ENCODE measurements at regions not wholly inside any gene's neighbourhood (a gene's known extent, or its start where the extent isn't known, plus 50 kb on each side); places are given as distances from the start of the nearest gene placed in this dataset.

GRCh38 chr2:6010163-6010562 is 318.0 kb downstream of the SOX11 start:
- POLR2A ChIA-PET = no interaction called here
- Histone ChIP-seq H3K9ac (ENCODE audit: low read length) (no peak overlapping the region), H3K4me1 (ENCODE audit: control insufficient read depth in 1 of 2, insufficient read depth in 2 of 2, low read length in 2 of 2) (no peaks in the 10 kb centered on the region), H3K27me3 (ENCODE audit: insufficient read depth, low read length) (no peaks in the 10 kb centered on the region), H3K79me2 (ENCODE audit: insufficient read depth, low read length) (no peaks in the 10 kb centered on the region), H3K4me2 (ENCODE audit: low read length) (no peak overlapping the region), H3K4me3 (replicated peaks in 1 of 2; ENCODE audit: low read depth in 1 of 2, low read length in 2 of 2) (no peak overlapping the region), H3K9me2 (ENCODE audit: insufficient read depth) (no peaks in the 10 kb centered on the region), H3K36me3 (ENCODE audit: control insufficient read depth in 1 of 2, insufficient read depth in 2 of 2, low read length in 2 of 2) (no peaks in the 10 kb centered on the region), H4K20me1 (ENCODE audit: insufficient read depth) (no peaks in the 10 kb centered on the region), H2AFZ (ENCODE audit: low read depth, low read length, poor library complexity, severe bottlenecking) (no peak overlapping the region), H3K27ac (ENCODE audit: low read depth, low read length) (no peak overlapping the region), H3K9me3 (ENCODE audit: control insufficient read depth in 1 of 2, insufficient read depth in 1 of 2, low read depth in 1 of 2, low read length in 2 of 2) (peaks cover 4 to 20% of the 10 kb centered on the region in 2 experiments; a peak in 2 of 4 replicates)
- CTCF ChIA-PET = no interaction called here
- BruUV-seq (replicated peaks) = no TSS peak
- DNase-seq (ENCODE audit: low read depth, low spot score) (no peak), ATAC-seq (no peak)
- intact Hi-C loops (cut with micrococcal nuclease) = no loop called here
- TF ChIP-seq REST (IDR thresholded peaks at IDR 0.05; ENCODE audit: low read depth) (no peak), SP1 (IDR thresholded peaks at IDR 0.05; ENCODE audit: low read depth) (no peak), EZH2phosphoT487 (IDR thresholded peaks at IDR 0.05; ENCODE audit: borderline replicate concordance) (no peak), POLR2AphosphoS5 (IDR thresholded peaks at IDR 0.05; ENCODE audit: low read depth, low read length) (no peak), ELF1 (IDR thresholded peaks at IDR 0.05; ENCODE audit: borderline replicate concordance, low read depth) (no peak), YY1 (IDR thresholded peaks at IDR 0.05; ENCODE audit: extremely low read depth, insufficient replicate concordance, low read depth, low read length) (no peak), ZNF274 (IDR thresholded peaks at IDR 0.05; ENCODE audit: low read depth, low read length) (no peak), EZH2 (IDR thresholded peaks at IDR 0.05) (no peak), SRF (IDR thresholded peaks at IDR 0.05; ENCODE audit: low read depth) (no peak), CEBPB (IDR thresholded peaks at IDR 0.05; ENCODE audit: low read depth) (no peak), SIN3A (IDR thresholded peaks at IDR 0.05; ENCODE audit: low read depth) (no peak), EGR1 (IDR thresholded peaks at IDR 0.05; ENCODE audit: low read depth) (no peak), ZFX (IDR thresholded peaks at IDR 0.05) (no peak), FOSL1 (IDR thresholded peaks at IDR 0.05; ENCODE audit: low read depth) (no peak), POLR2A (IDR thresholded peaks at IDR 0.05; ENCODE audit: borderline replicate concordance, extremely low read depth, insufficient read depth, insufficient read length) (no peak)
- TF ChIP-seq, protein P1, sequence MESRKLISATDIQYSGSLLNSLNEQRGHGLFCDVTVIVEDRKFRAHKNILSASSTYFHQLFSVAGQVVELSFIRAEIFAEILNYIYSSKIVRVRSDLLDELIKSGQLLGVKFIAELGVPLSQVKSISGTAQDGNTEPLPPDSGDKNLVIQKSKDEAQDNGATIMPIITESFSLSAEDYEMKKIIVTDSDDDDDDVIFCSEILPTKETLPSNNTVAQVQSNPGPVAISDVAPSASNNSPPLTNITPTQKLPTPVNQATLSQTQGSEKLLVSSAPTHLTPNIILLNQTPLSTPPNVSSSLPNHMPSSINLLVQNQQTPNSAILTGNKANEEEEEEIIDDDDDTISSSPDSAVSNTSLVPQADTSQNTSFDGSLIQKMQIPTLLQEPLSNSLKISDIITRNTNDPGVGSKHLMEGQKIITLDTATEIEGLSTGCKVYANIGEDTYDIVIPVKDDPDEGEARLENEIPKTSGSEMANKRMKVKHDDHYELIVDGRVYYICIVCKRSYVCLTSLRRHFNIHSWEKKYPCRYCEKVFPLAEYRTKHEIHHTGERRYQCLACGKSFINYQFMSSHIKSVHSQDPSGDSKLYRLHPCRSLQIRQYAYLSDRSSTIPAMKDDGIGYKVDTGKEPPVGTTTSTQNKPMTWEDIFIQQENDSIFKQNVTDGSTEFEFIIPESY (IDR thresholded peaks at IDR 0.05; ENCODE audit: extremely low read depth, insufficient replicate concordance, low read length) = no peak
- TF ChIP-seq, protein P2, sequence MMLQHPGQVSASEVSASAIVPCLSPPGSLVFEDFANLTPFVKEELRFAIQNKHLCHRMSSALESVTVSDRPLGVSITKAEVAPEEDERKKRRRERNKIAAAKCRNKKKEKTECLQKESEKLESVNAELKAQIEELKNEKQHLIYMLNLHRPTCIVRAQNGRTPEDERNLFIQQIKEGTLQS (IDR thresholded peaks at IDR 0.05) = no peak
- TF ChIP-seq, protein P3, sequence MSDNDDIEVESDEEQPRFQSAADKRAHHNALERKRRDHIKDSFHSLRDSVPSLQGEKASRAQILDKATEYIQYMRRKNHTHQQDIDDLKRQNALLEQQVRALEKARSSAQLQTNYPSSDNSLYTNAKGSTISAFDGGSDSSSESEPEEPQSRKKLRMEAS (IDR thresholded peaks at IDR 0.05) = no peak
- RAD21 ChIA-PET (ENCODE audit: low non-redundant PET in 1 of 2, low total read pairs in 2 of 2, uncharacterized antibody in 2 of 2, unreplicated experiment in 2 of 2) = no interaction called here

All from HCT116 (cell line).